Lung (tissue), 11 donors: ENCODE measurements at regions not wholly inside any gene's neighbourhood (a gene's known extent, or its start where the extent isn't known, plus 50 kb on each side); places are given as distances from the start of the nearest gene placed in this dataset.

Experiments
- ATAC-seq: fragments of 200-7000 bp; cut with Tn5 transposase; one replicate; pipeline ENCODE4 v1.9.1; 2020; ENCODE audit warnings: moderate number of reproducible peaks; ENCODE audit not compliant: insufficient read depth, low FRiP score
- DNase-seq, 3 donors: peaks; one replicate each; pipeline ENCODE4 v3.0.0-alpha.2; 2013 to 2017
- H3K27ac ChIP-seq, 2 donors: one replicate each; pipeline ENCODE4 v1.5.1; 2013; ENCODE audit warnings: mild to moderate bottlenecking in 2 of 2, moderate library complexity in 2 of 2, control low read depth in 1 of 2, inconsistent platforms in 1 of 2, low read depth in 1 of 2, low read length in 1 of 2
- H3K27me3 ChIP-seq, 3 donors: one replicate each; pipeline ENCODE4 v1.5.1; 2013; ENCODE audit warnings: low read length in 2 of 3; ENCODE audit not compliant: control insufficient read depth in 3 of 3, insufficient read depth in 3 of 3
- H3K36me3 ChIP-seq, 4 donors: one replicate each; pipeline ENCODE4 v1.5.1; 2013; ENCODE audit warnings: low read length in 4 of 4, mild to moderate bottlenecking in 1 of 4, moderate library complexity in 1 of 4; ENCODE audit not compliant: control insufficient read depth in 4 of 4, insufficient read depth in 4 of 4
- H3K4me1 ChIP-seq, 5 donors: one replicate each; pipeline ENCODE4 v1.5.1; 2013; ENCODE audit warnings: low read length in 5 of 5, mild to moderate bottlenecking in 2 of 5, moderate library complexity in 1 of 5; ENCODE audit not compliant: control insufficient read depth in 5 of 5, insufficient read depth in 5 of 5
- H3K4me3 ChIP-seq: one replicate; pipeline ENCODE4 v1.5.1; 2013; ENCODE audit warnings: mild to moderate bottlenecking, control low read depth, moderate library complexity
- H3K9ac ChIP-seq, 2 donors: one replicate each; pipeline ENCODE4 v1.5.1; 2013; ENCODE audit warnings: low read length in 2 of 2, control low read depth in 1 of 2; ENCODE audit not compliant: insufficient read depth in 1 of 2
- H3K9me3 ChIP-seq, 4 donors: one replicate each; pipeline ENCODE4 v1.5.1; 2013; ENCODE audit warnings: low read length in 3 of 4, mild to moderate bottlenecking in 1 of 4, moderate library complexity in 1 of 4; ENCODE audit not compliant: control insufficient read depth in 4 of 4, insufficient read depth in 3 of 4
- WGBS, 2 donors: extraction: QIAGEN DNeasy Blood & Tissue Kit; methylation state at CpG; one replicate each; pipeline ENCODE4 v1.1.7; 2013; 5-methylcytosine and 5-hydroxymethylcytosine counted together
- TF ChIP-seq, protein P1 (sequence below): IDR thresholded peaks from 2 replicates; pipeline ENCODE4 v1.5.1; 2012; ENCODE audit warnings: mild to moderate bottlenecking; ENCODE audit errors: control extremely low read depth, extremely low read depth
- donor health status: control.
- donor health status: control.
- donor health status: Bipolar disorder and iron deficiency.
- donor health status: healthy.
- donor health status: DM: yes; HTN: yes; CAD: no.

DNA sequence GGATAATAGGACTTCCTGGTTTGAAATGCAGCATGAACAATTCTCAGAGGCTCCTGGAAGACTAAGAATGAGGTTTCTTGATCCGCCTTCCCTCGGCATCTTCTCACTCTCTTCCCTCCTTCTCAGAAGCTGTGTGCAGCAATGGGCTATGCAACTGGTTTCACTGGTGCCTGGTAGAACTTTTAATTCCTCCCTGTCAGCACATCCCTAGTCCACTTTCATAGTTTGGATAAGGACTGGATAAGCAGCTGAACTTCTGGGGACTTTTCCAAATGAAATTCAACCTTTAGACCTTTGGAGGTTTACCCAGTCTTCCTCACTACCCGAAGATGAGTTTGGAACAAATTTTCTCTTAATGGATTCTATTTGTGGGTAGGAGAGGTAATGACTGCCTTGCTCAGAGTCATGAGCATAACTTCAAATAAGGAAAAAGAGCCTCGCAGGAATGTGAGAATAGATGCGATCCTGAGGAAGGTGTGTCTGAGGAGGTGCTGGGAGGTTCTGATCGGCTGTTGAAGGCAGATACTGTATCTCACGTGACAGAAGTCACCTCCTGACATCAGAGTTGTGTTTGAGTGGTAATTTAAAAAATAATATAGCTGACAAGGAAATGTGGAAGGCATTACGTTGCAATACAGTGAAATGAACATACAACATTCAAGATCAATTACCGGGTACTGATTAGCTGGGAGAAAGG lies 56.0 kb upstream of the HAND2 start:
- TF ChIP-seq, protein P1, sequence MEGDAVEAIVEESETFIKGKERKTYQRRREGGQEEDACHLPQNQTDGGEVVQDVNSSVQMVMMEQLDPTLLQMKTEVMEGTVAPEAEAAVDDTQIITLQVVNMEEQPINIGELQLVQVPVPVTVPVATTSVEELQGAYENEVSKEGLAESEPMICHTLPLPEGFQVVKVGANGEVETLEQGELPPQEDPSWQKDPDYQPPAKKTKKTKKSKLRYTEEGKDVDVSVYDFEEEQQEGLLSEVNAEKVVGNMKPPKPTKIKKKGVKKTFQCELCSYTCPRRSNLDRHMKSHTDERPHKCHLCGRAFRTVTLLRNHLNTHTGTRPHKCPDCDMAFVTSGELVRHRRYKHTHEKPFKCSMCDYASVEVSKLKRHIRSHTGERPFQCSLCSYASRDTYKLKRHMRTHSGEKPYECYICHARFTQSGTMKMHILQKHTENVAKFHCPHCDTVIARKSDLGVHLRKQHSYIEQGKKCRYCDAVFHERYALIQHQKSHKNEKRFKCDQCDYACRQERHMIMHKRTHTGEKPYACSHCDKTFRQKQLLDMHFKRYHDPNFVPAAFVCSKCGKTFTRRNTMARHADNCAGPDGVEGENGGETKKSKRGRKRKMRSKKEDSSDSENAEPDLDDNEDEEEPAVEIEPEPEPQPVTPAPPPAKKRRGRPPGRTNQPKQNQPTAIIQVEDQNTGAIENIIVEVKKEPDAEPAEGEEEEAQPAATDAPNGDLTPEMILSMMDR, result no peak
- Histone ChIP-seq H3K9ac (no peak overlapping the region), H3K36me3 (no peaks in the 10 kb centered on the region), H3K27ac (peak overlapping the region in 1 of 2 donors; percentile 53), H3K27me3 (peaks cover 0 to 4% (median 0%) of the 10 kb centered on the region in 3 donors), H3K4me3 (no peak overlapping the region), H3K4me1 (peaks cover 0 to 7% (median 0%) of the 10 kb centered on the region in 5 donors), H3K9me3 (peaks cover 0 to 1% (median 0%) of the 10 kb centered on the region in 4 donors)
- 71 to 79% methylated on average over 9 of the region's 9 CpGs for WGBS, 2 donors
- no peak for DNase-seq
- ATAC-seq, result no peak

DNA sequence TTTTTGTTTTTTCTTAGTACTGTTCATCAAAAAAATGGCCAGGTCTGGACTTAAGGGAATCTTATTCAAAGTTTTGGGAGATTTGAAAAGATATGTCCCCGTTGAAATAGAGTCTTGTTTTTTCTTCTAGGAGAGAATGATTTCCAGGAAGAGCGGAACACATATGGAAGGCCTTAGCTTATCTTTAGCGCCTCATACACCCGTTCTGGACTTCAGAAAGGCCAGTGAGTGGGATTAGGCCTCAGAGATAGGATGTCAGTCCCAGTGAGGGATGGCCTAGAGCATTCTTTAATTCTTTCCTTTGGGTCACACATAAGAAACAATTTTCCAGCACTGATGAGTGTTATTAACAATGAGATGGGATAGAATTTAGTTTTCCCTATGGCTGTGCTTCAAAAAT lies 54.5 kb upstream of the HAND2 start:
- DNase-seq (no peak), ATAC-seq (no peak)
- TF ChIP-seq, protein P1, result no peak
- Histone ChIP-seq H3K9ac (no peak overlapping the region), H3K27ac (no peak overlapping the region), H3K36me3 (no peaks in the 10 kb centered on the region), H3K4me1 (peaks cover 0 to 7% (median 0%) of the 10 kb centered on the region in 5 donors), H3K9me3 (peaks cover 0 to 1% (median 0%) of the 10 kb centered on the region in 4 donors), H3K27me3 (peaks cover 0 to 4% (median 3%) of the 10 kb centered on the region in 3 donors), H3K4me3 (no peak overlapping the region)
- WGBS, 2 donors, result 76 to 81% methylated on average over 4 of the region's 4 CpGs
